Middle frontal gyrus (tissue), 1 donor: ENCODE measurements at regions not wholly inside any gene's neighbourhood (a gene's known extent, or its start where the extent isn't known, plus 50 kb on each side); places are given as distances from the start of the nearest gene placed in this dataset.
"Not testable (repeated sequence)": the region's sequence is repeated elsewhere in the genome, so short reads cannot be mapped to it uniquely, and the experiment has no call there.

Experiments used
- DNase-seq: peaks from one replicate; pipeline ENCODE4 v3.0.0-alpha.2; 2015; ENCODE audit warnings: low spot score; ENCODE audit errors: extremely low spot score

DNA sequence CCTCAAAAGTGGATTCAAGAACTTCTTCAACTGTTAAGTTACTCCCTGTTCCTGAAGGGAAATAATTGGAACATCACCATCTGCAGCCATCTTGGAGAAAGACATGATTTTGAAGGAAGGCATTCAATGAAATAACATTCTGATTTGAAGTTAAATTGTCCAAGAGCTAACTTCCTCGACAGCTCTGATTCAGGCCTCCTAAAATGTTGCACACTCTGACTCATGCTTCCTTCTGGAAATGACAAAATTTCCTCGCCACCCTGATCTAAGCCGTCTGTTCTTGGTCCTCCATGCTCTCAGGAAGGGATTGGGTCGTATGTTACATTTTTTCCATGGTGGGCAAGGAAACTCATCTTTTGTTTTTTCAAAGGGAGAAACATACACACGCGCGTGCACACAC lies 496.9 kb upstream of the DIPK2B start:
- DNase-seq: no peak

- no peak for DNase-seq
Observed at GRCh38 chrX:45696736-45697135, 496.1 kb upstream of the DIPK2B start.

GRCh38 chrX:45689971-45690370 lies 489.3 kb upstream of the DIPK2B start:
- DNase-seq: no peak

DNA sequence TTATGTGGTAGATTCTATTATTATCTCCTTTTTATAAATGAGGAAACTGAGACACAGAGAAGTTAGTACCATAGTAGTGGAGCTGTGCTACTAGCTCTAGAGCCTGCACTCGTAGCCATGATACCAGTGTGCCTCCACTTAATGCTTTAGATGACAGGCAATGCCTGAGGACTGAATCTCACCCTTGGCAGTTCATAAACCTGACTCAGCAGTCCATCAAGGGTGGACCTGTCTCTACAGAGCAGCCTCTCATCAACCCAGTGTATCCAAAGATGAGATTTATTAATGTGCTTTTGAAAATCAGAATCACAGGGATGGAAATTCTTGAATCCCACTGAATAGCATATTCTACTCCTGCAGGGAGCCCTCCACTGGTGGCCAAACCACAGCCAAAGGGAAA lies 483.2 kb upstream of the DIPK2B start:
- DNase-seq: no peak

DNA sequence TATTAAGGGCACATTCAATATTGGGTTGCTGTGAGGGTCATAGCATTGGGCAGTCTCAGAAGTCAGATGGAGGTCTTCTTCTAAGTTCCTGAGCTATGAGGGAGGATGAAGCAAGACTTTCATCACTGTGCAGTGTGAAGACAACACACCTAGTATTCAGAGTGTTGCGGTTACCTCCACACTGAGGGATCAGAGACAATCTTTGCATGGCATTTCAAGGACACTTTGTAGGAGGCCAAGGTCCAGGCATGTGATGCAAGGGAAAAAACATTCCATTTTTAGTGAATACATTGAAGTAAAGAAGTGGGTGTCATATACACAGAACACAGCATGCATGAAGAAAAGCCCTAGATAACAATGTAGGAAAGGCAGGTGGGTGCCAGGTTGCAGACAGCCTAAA lies 481.2 kb upstream of the DIPK2B start:
- no peak for DNase-seq

DNA sequence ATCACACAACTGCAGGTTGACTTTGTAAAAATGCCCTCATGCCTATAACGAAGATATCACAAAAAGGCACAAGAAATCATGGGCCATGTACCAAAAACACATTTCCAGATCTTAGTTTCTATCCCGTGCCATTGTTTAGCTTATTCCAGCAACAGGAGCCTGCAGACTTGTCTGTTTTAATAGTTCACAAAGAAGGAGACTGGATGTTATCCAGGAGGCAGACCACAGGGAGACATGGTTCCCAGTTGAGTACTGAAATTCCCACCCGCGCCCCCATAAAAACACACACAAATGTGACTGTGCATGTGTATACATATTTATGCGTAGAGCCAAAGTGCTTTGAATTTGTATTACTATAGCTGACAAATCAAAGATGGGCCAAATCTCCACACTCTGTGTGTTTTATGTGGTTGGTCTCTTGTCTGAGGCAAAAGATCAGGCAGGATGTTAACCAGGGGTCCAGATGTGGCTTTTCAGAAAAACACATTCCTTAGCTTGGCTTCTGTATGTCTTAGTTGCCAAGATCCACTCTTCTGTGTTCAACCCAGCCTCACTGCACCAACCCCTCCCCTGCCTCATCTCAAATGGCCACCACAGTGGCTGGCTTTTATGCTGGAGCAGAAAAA lies 469.2 kb upstream of the DIPK2B start:
- no peak for DNase-seq

DNA sequence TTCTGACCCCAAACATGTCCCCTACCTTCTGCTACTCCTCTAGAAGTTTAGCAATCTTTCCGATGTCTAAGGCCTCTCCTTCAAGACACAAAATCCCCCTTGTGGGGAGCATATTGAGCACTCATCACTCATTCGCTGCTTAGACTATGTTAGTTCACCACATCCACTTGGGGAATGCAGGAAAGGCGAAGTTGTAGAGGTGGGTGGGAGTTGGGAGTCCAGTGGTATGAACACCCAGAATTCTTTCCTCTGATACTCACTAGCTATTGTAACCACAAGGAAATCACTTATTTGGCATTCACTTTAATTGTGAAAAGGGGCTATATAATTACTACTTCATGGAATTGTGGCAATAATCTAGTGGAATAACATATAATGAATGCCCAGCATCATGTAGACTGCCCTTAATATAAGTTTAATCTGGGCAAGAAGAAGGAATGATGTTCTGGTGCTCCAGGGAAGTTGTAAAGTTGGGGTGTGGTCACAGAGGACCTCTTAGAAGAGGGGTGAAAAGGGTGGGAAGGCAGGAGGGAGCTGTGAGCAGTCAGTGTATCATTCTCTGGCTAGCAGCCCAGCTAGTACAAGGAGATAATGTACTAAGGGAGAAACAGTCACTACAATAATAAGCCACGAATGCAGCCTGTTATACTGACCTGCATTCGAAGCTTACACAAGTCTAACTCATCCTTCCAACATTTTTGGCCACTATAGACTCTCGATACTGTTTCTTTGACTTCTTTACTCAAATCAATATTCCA lies 468.2 kb upstream of the DIPK2B start:
- DNase-seq: no peak

DNA sequence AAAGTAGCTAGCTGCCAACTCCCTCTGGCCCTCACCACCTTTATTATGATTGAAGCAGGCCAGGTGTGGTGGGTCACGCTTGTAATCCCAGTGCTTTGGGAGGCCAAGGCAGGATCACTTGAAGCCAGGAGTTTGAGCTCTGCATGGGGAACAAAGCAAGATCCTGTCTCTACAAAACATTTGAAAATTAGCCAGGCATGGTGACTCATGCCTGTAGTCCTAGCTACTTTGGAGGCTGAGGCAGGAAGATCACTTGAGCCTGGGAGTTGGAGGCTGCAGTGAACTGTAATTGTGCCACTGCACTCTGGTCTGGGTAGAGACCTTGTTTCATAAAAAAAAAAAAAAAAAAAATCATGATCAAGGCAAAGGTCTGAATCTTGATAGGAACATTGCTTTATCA lies 467.0 kb upstream of the DIPK2B start:
- DNase-seq: no peak

DNA sequence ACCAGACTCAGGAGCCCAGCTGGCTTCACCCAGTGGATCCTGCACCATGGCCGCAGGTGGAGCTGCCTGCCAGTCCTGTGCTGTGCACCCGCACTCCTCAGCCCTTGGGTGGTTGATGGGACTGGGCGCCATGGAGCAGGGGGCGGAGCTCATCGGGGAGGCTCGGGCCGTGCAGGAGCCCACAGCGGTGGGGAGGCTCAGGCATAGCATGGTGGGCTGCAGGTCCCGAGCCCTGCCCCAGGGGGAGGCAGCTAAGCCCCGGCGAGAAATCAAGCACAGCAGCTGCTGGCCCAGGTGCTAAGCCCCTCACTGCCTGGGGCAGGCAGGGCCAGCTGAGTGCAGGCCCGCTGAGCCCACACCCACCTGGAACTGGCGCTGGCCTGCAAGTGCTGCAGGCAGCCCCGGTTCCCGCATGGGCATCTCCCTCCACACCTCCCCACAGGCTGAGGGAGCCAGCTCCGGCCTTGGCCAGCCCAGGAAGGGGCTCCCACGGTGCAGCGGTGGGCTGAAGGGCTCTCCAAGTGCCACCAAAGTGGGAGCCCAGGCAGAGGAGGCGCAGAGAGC lies 464.1 kb upstream of the DIPK2B start:
- no peak for DNase-seq

- no peak for DNase-seq
Observed at GRCh38 chrX:45660477-45660876, 459.8 kb upstream of the DIPK2B start.

DNA sequence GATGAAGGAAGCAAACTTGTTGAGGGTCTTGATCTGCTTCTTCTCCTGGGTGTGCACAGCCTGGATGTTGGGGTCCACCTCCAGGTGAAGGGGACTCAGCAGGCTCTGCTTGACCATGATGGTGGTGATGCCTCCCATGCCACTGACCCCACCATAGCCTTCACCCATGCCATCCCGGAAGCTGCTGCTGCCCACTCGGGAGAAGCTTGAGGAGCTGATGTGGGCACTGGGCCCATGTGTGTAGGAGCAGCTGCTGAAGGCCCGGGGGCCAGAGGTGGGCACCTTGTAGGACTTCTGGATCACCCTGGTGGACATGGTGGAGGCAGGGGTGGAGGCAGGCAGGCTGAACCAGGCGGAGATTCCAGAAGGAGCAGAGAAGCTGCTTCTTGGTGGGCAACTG lies 432.7 kb upstream of the DIPK2B start:
- DNase-seq: no peak

DNA sequence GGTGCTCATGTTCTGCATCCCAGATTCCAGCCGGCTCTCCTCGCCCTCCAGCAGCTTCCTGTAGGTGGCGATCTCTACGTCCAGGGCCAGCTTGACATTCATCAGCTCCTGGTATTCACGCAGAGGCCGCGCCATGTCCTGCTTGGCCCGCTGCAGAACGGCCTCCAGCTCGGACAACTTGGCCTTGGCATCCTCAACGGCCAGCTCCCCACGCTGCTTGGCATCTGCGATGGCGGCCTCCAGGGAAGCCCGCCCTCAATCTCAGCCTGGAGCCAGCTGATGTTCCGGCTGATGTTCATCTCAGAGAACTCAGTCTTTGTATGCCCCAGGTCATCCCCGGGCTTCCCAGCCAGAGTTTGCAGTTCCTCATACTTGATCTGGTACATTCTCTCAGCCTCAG lies 431.8 kb upstream of the DIPK2B start:
- DNase-seq: no peak

- no peak for DNase-seq
Observed at GRCh38 chrX:45630078-45630477, 429.4 kb upstream of the DIPK2B start.

GRCh38 chrX:45628041-45628440 lies 427.4 kb upstream of the DIPK2B start:
- no peak for DNase-seq

DNA sequence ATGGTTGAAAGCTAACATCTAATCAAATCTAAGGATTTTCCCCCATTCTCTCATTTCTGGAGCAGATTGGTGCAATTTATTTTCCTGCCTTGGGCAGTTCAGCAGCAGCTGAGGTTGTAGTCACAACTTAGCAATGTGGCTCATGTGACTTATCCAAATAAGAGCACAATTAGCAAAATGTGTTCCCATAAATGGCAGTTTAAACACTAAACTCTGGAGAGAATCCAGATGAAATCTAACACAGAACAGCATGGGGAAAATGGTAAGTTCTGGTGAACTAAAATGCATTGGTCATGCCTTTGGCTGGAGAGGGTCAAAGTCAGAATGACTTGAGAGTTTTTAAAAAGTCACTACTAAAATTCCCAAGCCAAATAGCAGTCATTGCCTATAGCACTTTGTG lies 422.6 kb upstream of the DIPK2B start:
- no peak for DNase-seq

- DNase-seq: no peak
Observed at GRCh38 chrX:45622538-45622937, 421.9 kb upstream of the DIPK2B start.

GRCh38 chrX:45622042-45622423 lies 421.4 kb upstream of the DIPK2B start:
- DNase-seq: no peak

- no peak for DNase-seq
Observed at GRCh38 chrX:45621376-45622041, 420.8 kb upstream of the DIPK2B start.

DNA sequence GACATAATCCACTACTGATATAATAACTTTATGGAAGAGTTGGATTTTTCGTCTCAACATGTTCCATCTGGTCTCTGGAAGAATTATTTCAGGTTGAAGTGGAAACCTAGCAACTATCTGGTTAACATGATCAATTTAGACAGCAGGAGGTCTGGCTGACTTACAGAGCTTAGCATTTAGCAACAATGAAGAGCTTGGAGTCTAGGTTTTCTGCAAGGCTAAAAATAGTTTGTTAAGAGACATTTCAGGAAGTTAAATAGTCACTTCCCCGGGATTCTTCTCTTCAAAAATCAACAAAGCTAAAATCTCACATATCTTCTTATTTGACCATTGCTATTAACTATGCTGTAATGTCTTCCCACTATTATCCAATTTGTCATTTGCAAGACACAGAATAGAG lies 418.6 kb upstream of the DIPK2B start:
- DNase-seq: no peak

DNA sequence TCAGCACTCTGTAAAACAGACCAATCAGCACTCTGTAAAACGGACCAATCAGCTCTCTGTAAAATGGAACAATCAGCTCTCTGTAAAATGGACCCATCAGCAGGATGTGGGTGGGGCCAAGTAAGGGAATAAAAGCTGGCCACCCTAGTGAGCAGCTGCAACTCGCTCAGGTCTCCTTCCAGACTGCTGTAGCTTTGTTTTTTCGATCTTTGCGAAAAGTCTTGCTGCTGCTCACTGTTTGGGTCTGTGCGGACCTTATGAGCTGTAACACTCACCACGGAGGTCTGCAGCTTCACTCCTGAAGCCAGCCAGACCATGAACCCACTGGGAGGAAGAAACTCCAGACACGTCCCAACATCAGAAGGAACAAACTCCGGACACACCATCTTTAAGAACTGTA lies 414.9 kb upstream of the DIPK2B start:
- not testable (repeated sequence) for DNase-seq

DNA sequence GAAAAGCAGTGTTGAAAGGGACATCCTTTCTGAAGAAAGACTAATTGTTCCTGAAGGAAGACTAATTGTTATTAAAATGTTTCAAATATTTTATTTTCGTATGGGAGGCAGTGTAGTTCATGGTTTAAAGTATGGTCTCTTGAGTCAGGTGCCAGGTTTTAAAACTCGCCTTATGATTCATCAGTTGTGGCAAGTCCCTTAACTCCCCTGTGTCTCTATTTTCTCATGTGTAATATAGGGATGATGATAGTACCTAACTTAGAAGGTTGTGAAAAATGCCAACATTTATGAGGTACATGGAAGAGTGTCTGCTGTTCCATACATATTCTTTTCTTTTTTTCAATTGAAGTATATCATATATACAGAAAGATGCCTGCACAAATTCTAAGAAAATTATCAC lies 414.2 kb upstream of the DIPK2B start:
- no peak for DNase-seq

DNA sequence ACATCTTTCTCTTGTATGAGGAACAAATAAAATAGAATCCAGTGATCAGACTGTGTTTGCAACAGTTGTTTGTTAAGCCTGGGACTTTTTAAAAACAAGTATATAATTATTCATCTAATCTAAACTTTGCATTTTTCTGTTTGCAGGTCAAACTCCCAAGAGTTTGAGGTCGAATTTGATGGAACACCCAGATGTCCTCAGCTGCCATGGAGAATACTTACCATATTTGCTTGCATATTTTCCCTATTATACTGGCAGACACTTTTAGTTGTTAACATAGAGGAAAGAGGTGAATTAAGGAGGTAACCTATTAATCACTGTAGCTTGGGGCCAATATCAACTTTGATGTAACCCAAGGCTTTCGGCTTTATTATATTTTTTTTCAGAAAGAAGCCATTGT lies 401.5 kb upstream of the DIPK2B start:
- no peak for DNase-seq
